ENCODE measurements at regions not wholly inside any gene's neighbourhood (a gene's known extent, or its start where the extent isn't known, plus 50 kb on each side); places are given as distances from the start of the nearest gene placed in this dataset.

GRCh38 chr18:22330508-22330907 is 87.2 kb downstream of the CTAGE1 start:
- no peak for TF ChIP-seq CTCF (IDR thresholded peaks at IDR 0.05 in 4 of 5, conservative IDR thresholded peaks at IDR 0.05 in 1 of 5)
- no peak for TF ChIP-seq POLR2A (IDR thresholded peaks at IDR 0.05)
